ENCODE measurements at regions not wholly inside any gene's neighbourhood (a gene's known extent, or its start where the extent isn't known, plus 50 kb on each side); places are given as distances from the start of the nearest gene placed in this dataset.
"Not testable (repeated sequence)": the region's sequence is repeated elsewhere in the genome, so short reads cannot be mapped to it uniquely, and the experiment has no call there.

DNA sequence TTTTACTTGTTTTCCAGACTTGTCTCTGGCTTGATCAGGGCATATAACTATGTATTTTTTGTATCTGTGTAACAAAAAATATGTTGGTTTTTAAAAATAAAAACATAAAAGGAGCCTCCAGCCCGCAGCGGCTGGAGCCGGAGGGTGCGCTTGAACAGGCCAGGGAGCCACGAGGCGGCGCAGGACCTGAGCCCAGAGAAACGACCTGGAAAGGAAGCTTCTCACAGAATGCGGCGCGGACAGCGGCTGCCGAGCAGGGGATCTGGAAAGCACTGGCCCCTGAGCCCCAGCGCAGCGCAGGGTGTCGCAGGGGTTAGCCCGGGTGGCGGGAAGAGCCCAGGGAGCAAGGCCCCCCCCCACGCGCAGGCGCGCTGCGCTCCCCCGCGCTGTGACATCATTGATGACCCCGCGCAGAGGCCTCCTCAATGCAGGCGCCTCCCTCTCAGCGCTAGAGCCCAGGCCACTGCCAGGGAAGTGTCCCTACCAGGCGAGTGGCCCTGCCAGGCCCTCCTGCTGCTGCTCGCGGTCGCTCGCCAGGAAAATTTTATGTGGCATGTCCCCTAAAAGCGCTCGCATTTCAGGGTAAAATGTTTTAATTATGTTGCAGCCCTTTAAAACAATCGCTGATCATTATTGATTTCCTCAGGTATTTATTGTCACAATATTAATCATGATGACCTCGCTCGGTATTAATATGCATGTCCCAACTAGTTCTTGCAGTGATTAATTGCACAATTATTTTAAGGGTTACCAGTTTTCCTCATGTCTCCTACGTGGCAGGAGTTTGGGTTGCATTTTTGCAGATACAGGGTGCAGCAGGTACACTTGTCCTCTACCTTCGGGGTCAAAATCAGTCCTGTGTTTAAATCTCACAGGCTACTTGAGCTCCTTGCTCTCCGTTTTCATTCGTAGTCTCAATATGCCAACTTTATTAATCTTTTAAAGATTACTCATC lies 134.2 kb downstream of the USP22 start:
- Histone ChIP-seq H3K36me3 (ENCODE audit: low read depth) (no peaks in the 10 kb centered on the region), H3K9me3 (no peaks in the 10 kb centered on the region), H3K4me3 (peak overlapping the region; percentile 17), H3K4me1 (ENCODE audit: low read depth) (peaks cover 5% of the 10 kb centered on the region)
- TF ChIP-seq, protein P1, sequence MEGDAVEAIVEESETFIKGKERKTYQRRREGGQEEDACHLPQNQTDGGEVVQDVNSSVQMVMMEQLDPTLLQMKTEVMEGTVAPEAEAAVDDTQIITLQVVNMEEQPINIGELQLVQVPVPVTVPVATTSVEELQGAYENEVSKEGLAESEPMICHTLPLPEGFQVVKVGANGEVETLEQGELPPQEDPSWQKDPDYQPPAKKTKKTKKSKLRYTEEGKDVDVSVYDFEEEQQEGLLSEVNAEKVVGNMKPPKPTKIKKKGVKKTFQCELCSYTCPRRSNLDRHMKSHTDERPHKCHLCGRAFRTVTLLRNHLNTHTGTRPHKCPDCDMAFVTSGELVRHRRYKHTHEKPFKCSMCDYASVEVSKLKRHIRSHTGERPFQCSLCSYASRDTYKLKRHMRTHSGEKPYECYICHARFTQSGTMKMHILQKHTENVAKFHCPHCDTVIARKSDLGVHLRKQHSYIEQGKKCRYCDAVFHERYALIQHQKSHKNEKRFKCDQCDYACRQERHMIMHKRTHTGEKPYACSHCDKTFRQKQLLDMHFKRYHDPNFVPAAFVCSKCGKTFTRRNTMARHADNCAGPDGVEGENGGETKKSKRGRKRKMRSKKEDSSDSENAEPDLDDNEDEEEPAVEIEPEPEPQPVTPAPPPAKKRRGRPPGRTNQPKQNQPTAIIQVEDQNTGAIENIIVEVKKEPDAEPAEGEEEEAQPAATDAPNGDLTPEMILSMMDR (IDR thresholded peaks at IDR 0.05) = peak; percentile 36
- DNase-seq (peak; percentile 90 to 95 (median 92)), ATAC-seq (peak; percentile 100)
- intact Hi-C loops (cut with DNase I, micrococcal nuclease) = no loop called here

DNA sequence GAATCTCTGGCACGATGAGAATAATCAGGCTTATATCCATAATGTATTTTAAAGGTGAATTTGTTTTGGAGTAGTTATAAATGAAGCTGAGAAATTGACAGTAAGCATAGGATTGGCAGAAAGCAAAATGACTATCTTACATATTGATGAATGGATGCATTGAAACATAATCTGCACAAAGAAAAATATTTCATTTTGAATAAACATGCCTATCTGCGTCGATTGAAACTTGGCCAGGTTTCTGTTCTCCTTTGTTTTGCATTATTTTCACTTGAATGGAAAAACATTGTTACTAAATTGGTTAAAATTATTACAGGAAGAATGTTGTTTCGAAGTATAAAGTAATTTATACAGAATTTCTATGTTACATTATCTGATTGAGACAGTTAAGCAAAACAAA lies 128.2 kb downstream of the USP22 start:
- TF ChIP-seq, protein P1 (IDR thresholded peaks at IDR 0.05) = no peak
- H3K9me3 ChIP-seq = no peaks in the 10 kb centered on the region
- no peaks in the 10 kb centered on the region for H3K4me1 ChIP-seq (ENCODE audit: low read depth)
- H3K36me3 ChIP-seq (ENCODE audit: low read depth) = no peaks in the 10 kb centered on the region
- ATAC-seq (no peak), DNase-seq (no peak)
- H3K4me3 ChIP-seq = no peak overlapping the region
- intact Hi-C loops (cut with DNase I, micrococcal nuclease) = no loop called here

DNA sequence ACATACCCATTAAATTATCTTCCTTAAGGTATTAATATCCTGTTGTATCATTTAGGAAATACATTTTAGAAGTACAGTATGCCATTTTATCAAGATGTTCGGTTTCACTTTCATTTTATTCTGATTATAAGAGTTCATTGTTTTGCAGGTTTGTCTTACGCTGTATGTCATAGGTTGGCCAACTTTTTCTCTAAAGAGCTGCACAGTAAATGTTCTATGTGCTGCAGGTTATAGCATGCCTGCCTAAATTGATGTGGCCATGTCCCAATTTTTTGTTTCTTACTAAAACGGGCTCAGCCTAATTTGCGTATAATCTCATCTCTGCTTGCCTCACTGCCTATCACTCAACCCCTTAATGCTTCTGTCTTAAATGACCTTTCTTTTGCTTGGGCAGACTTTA lies 126.4 kb downstream of the USP22 start:
- no peak overlapping the region for H3K4me3 ChIP-seq
- H3K4me1 ChIP-seq (ENCODE audit: low read depth) = no peaks in the 10 kb centered on the region
- TF ChIP-seq, protein P1 (IDR thresholded peaks at IDR 0.05) = no peak
- DNase-seq = no peak
- no peaks in the 10 kb centered on the region for H3K36me3 ChIP-seq (ENCODE audit: low read depth)
- no peak for ATAC-seq
- intact Hi-C loops (cut with DNase I, micrococcal nuclease) = no loop called here
- H3K9me3 ChIP-seq = no peaks in the 10 kb centered on the region

DNA sequence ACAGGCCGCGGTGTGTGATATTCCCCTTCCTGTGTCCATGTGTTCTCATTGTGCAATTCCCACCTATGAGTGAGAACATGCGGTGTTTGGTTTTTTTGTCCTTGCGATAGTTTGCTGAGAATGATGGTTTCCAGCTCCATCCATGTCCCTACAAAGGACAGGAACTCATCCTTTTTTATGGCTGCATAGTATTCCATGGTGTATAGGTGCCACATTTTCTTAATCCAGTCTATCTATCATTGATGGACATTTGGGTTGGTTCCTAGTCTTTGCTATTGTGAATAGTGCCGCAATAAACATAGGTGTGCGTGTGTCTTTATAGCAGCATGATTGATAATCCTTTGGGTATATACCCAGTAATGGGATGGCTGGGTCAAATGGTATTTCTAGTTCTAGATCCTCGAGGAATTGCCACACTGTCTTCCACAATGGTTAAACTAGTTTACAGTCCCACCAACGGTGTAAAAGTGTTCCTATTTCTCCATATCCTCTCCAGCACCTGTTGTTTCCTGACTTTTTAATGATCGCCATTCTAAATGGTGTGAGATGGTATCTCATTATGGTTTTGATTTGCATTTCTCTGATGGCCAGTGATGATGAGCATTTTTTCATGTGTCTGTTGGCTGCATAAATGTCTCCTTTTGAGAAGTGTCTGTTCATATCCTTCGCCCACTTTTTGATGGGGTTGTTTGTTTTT lies 125.1 kb downstream of the USP22 start:
- H3K4me1 ChIP-seq (ENCODE audit: low read depth); intact Hi-C loops (cut with DNase I, micrococcal nuclease); H3K4me3 ChIP-seq; DNase-seq; H3K36me3 ChIP-seq (ENCODE audit: low read depth); ATAC-seq; H3K9me3 ChIP-seq: not testable (repeated sequence)

DNA sequence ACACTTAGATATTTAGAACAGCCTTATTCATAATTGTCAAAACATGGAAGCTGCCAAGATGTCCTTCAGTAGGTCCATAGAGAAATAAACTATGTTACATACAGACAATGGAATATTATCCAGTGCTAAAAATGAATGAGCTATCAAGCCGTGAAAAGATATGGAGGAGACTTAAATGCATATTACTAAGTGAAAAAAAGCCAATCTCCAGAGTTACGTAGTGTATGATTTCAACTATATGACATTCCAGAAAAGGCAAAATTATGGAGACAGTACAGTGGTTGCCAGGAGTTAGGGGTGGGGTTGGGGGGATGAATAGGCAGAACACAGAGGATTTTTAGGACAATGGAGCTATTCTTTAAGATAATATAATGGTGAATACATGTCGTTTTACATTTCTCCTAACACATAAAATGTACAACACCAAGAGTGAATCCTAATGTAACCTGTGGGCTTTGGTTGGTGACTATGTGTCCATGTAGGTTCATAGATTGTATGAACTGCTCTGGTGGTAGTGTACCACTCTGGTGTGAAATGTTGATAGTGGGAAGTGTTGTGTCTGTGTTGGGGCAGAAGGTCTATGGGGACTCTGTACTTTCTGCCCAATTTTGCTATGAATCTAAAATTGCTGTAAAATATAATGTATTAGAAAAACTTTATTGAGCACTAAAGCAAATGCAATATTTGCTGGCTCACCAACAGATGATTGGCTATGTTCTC lies 122.6 kb downstream of the USP22 start:
- no peaks in the 10 kb centered on the region for H3K36me3 ChIP-seq (ENCODE audit: low read depth)
- no peaks in the 10 kb centered on the region for H3K9me3 ChIP-seq
- DNase-seq (no peak), ATAC-seq (no peak)
- TF ChIP-seq, protein P1 (IDR thresholded peaks at IDR 0.05) = no peak
- intact Hi-C loops (cut with DNase I, micrococcal nuclease) = no loop called here
- no peak overlapping the region for H3K4me3 ChIP-seq
- no peaks in the 10 kb centered on the region for H3K4me1 ChIP-seq (ENCODE audit: low read depth)
